ENCODE measurements at regions not wholly inside any gene's neighbourhood (a gene's known extent, or its start where the extent isn't known, plus 50 kb on each side); places are given as distances from the start of the nearest gene placed in this dataset.
"Not testable (repeated sequence)": the region's sequence is repeated elsewhere in the genome, so short reads cannot be mapped to it uniquely, and the experiment has no call there.

- TF ChIP-seq ZNF274 (IDR thresholded peaks at IDR 0.05; ENCODE audit: low read depth, low read length); YY1 (IDR thresholded peaks at IDR 0.05; ENCODE audit: insufficient read depth, insufficient read length): not testable (repeated sequence)
These were observed 339.8 kb downstream of the CNTNAP3B start for GRCh38 chr9:41789387-41789786.

Measured in NT2/D1 (cell line).